IMR-90 (cell line): ENCODE measurements at regions not wholly inside any gene's neighbourhood (a gene's known extent, or its start where the extent isn't known, plus 50 kb on each side); places are given as distances from the start of the nearest gene placed in this dataset.

Source experiments
- ATAC-seq: fragments of 200-7000 bp; cut with Tn5 transposase; 2 replicates; pipeline ENCODE4 v1.9.1; 2020; ENCODE audit warnings: low read depth, mild to moderate bottlenecking, moderate library complexity
- BruUV-seq: library from RNA; stranded (reverse); fragments of 400-500 nt; replicated peaks from 2 replicates; lab custom pipeline; 2021; lab: Mats Ljungman, UMichigan
- CTCF ChIA-PET: fragments of 300-600 bp; formaldehyde crosslinking; extraction: SDS; loops from one replicate; lab custom pipeline; 2021; ENCODE audit warnings: antibody characterized with exemption; lab: Yijun Ruan, JAX
- POLR2A ChIA-PET: fragments of 300-600 bp; sonication (Branson Sonifier 250); formaldehyde crosslinking; loops from one replicate; lab custom pipeline; 2022; ENCODE audit warnings: antibody characterized with exemption; ENCODE audit not compliant: unreplicated experiment; lab: Charles Lee
- DNase-seq: peaks from one replicate; pipeline ENCODE4 v3.0.0; 2013
- H2AFZ ChIP-seq: replicated peaks from 2 replicates; pipeline ENCODE3; 2013; ENCODE audit warnings: low read length, mild to moderate bottlenecking; ENCODE audit not compliant: poor library complexity
- H2AK5ac ChIP-seq: 2 replicates; pipeline ENCODE4 v1.6.1; 2013; ENCODE audit warnings: low read depth, low read length, inconsistent platforms
- H2AK9ac ChIP-seq: replicated peaks from 2 replicates; pipeline ENCODE3; 2013; ENCODE audit warnings: mild to moderate bottlenecking, low read depth, low read length, moderate library complexity; ENCODE audit not compliant: poor library complexity
- H2BK120ac ChIP-seq: 2 replicates; pipeline ENCODE4 v1.6.1; 2013; ENCODE audit warnings: low read depth, low read length, inconsistent platforms
- H2BK15ac ChIP-seq: 3 replicates; pipeline ENCODE4 v1.6.1; 2013; ENCODE audit warnings: low read depth, low read length, inconsistent platforms
- H2BK20ac ChIP-seq: 2 replicates; pipeline ENCODE4 v1.6.1; 2013; ENCODE audit warnings: low read depth, mild to moderate bottlenecking, inconsistent platforms, low read length, moderate library complexity
- H2BK5ac ChIP-seq: 2 replicates; pipeline ENCODE4 v1.6.1; 2013; ENCODE audit warnings: mild to moderate bottlenecking, low read depth, low read length, inconsistent platforms; ENCODE audit not compliant: poor library complexity, severe bottlenecking
- H3K14ac ChIP-seq: replicated peaks from 2 replicates; pipeline ENCODE4 v1.6.1; 2013; ENCODE audit warnings: low read depth, low read length, inconsistent platforms
- H3K18ac ChIP-seq: 2 replicates; pipeline ENCODE4 v1.6.1; 2013; ENCODE audit warnings: low read depth, low read length, control low read depth
- H3K23ac ChIP-seq: 2 replicates; pipeline ENCODE4 v1.6.1; 2013; ENCODE audit warnings: low read depth, low read length, inconsistent platforms
- H3K27ac ChIP-seq: 2 replicates; pipeline ENCODE4 v1.5.1; 2013; ENCODE audit warnings: mild to moderate bottlenecking, control low read depth, low read length; ENCODE audit not compliant: insufficient read depth
- H3K27me3 ChIP-seq: 2 replicates; pipeline ENCODE4 v1.6.1; 2013; ENCODE audit warnings: low read length; ENCODE audit not compliant: control insufficient read depth, insufficient read depth
- H3K36me3 ChIP-seq: 2 replicates; pipeline ENCODE4 v1.6.1; 2013; ENCODE audit warnings: low read length, mixed read lengths; ENCODE audit not compliant: control insufficient read depth, insufficient read depth
- H3K4ac ChIP-seq: 2 replicates; pipeline ENCODE4 v1.6.1; 2013; ENCODE audit warnings: low read depth, low read length, inconsistent platforms
- H3K4me1 ChIP-seq: 2 replicates; pipeline ENCODE4 v1.6.1; 2013; ENCODE audit warnings: low read length, mixed read lengths; ENCODE audit not compliant: control insufficient read depth, insufficient read depth
- H3K4me2 ChIP-seq: 2 replicates; pipeline ENCODE4 v1.6.1; 2013; ENCODE audit warnings: low read depth, mild to moderate bottlenecking, control low read depth, low read length, moderate library complexity
- H3K4me3 ChIP-seq: 2 replicates; pipeline ENCODE4 v1.5.1; 2013; ENCODE audit warnings: low read depth, mild to moderate bottlenecking, control low read depth, low read length, moderate library complexity; ENCODE audit not compliant: insufficient read depth
- H3K56ac ChIP-seq: 2 replicates; pipeline ENCODE4 v1.6.1; 2013; ENCODE audit warnings: low read length, inconsistent platforms; ENCODE audit not compliant: insufficient read depth; ENCODE audit errors: extremely low read depth
- H3K79me1 ChIP-seq, 2 experiments: 2 replicates each; pipeline ENCODE4 v1.6.1; 2013; ENCODE audit warnings: low read length in 2 of 2, inconsistent platforms in 1 of 2, low read depth in 1 of 2
- H3K9ac ChIP-seq: 2 replicates; pipeline ENCODE4 v1.6.1; 2013; ENCODE audit warnings: low read depth, low read length, control low read depth
- H3K9me1 ChIP-seq: 2 replicates; pipeline ENCODE4 v1.6.1; 2013; ENCODE audit warnings: low read length, inconsistent platforms; ENCODE audit not compliant: insufficient read depth
- H3K9me3 ChIP-seq: 2 replicates; pipeline ENCODE4 v1.6.1; 2013; ENCODE audit warnings: low read length; ENCODE audit not compliant: control insufficient read depth, insufficient read depth
- H4K20me1 ChIP-seq: 2 replicates; pipeline ENCODE4 v1.6.1; 2013; ENCODE audit warnings: low read length, inconsistent platforms; ENCODE audit not compliant: insufficient read depth
- H4K5ac ChIP-seq: 2 replicates; pipeline ENCODE4 v1.6.1; 2013; ENCODE audit warnings: mild to moderate bottlenecking, low read depth, low read length, control low read depth
- H4K8ac ChIP-seq, 2 experiments: 2 replicates each; pipeline ENCODE4 v1.6.1; 2013; ENCODE audit warnings: low read depth in 2 of 2, low read length in 2 of 2, control low read depth in 1 of 2, inconsistent platforms in 1 of 2
- H4K91ac ChIP-seq: 2 replicates; pipeline ENCODE4 v1.6.1; 2013; ENCODE audit warnings: low read depth, low read length, inconsistent platforms; ENCODE audit not compliant: insufficient read depth
- BHLHE40 ChIP-seq: fragments of 150-350 bp; IDR thresholded peaks from 2 replicates; pipeline ENCODE4 v1.6.1; 2016; ENCODE audit warnings: mild to moderate bottlenecking, low read depth, low read length
- CEBPB ChIP-seq: IDR thresholded peaks from 2 replicates; pipeline ENCODE4 v1.6.1; 2012; ENCODE audit warnings: low read depth, low read length, improper control_type of control experiment
- FOS ChIP-seq: fragments of 150-350 bp; IDR thresholded peaks from 2 replicates; pipeline ENCODE4 v1.6.1; 2016; ENCODE audit warnings: low read depth, low read length
- MAFK ChIP-seq: IDR thresholded peaks from 2 replicates; pipeline ENCODE4 v1.6.1; 2012; ENCODE audit warnings: low read depth, low read length, improper control_type of control experiment
- MAZ ChIP-seq: IDR thresholded peaks from 2 replicates; pipeline ENCODE4 v1.6.1; 2012; ENCODE audit warnings: low read depth, mild to moderate bottlenecking, low read length, improper control_type of control experiment, moderate library complexity, borderline replicate concordance
- RAD21 ChIP-seq: IDR thresholded peaks from 2 replicates; pipeline ENCODE4 v1.6.1; 2012; ENCODE audit warnings: low read length, improper control_type of control experiment
- RCOR1 ChIP-seq: IDR thresholded peaks from 2 replicates; pipeline ENCODE4 v1.6.1; 2012; ENCODE audit warnings: mild to moderate bottlenecking, low read length, improper control_type of control experiment; ENCODE audit not compliant: insufficient replicate concordance
- RFX5 ChIP-seq: IDR thresholded peaks from 2 replicates; pipeline ENCODE4 v1.8.0; 2012; ENCODE audit warnings: low read depth, mild to moderate bottlenecking, low read length, moderate library complexity
- SMC3 ChIP-seq: fragments of 150-350 bp; IDR thresholded peaks from 2 replicates; pipeline ENCODE4 v1.6.1; 2016; ENCODE audit warnings: low read depth, mild to moderate bottlenecking, antibody characterized with exemption, low read length, moderate library complexity
- WGBS, 2 experiments: methylation state at CpG; one replicate each; pipeline versions ENCODE4 v1.1.5 to v1.1.7; 2013; ENCODE audit warnings: missing lambda C conversion rate in 2 of 2; ENCODE audit not compliant: insufficient read length in 1 of 2; ENCODE audit errors: extremely low coverage in 2 of 2; 5-methylcytosine and 5-hydroxymethylcytosine counted together
- dilution Hi-C: fragments of 300-500 bp; cut with HindIII; formaldehyde crosslinking; loops from one replicate; pipeline ENCODE4 v1.14.3; 2018; ENCODE audit warnings: low sequenced_read_pairs; ENCODE audit not compliant: unreplicated experiment
- in situ Hi-C: fragments of 300-500 bp; cut with MboI; formaldehyde crosslinking; loops from 3 replicates; pipeline ENCODE4 v1.14.3; 2019; ENCODE audit warnings: low sequenced_read_pairs, inconsistent platforms, mixed read lengths
- intact Hi-C: fragments of 100-400 bp; cut with micrococcal nuclease; formaldehyde crosslinking; loops from 2 replicates; pipeline ENCODE4 v1.10.0; 2022
- TF ChIP-seq, protein P1 (sequence below): conservative IDR thresholded peaks from 2 replicates; pipeline ENCODE4 v1.5.1; 2012; ENCODE audit warnings: mild to moderate bottlenecking, low read depth, low read length, improper control_type of control experiment
- TF ChIP-seq, protein P2 (sequence below): fragments of 150-350 bp; IDR thresholded peaks from 2 replicates; pipeline ENCODE4 v1.6.1; 2017; ENCODE audit warnings: mild to moderate bottlenecking, antibody characterized with exemption, low read length, low read depth

- BruUV-seq = no TSS peak
- H3K56ac ChIP-seq = no peak overlapping the region
- peak overlapping the region; percentile 27 for H2AFZ ChIP-seq
- 0 out of 4 replicates have a peak, but pooled peaks cover 0 to 3% of the 10 kb centered on the region in 2 experiments for H3K79me1 ChIP-seq
- H3K18ac ChIP-seq = no peak overlapping the region; the same call in 1 of the 2 replicates
- peak overlapping the region; percentile 54; the same call in 1 of the 2 replicates for H4K91ac ChIP-seq
- H2BK5ac ChIP-seq = no peak overlapping the region
- H3K23ac ChIP-seq = no peak overlapping the region
- H3K4ac ChIP-seq = peak overlapping the region; percentile 73
- no peak overlapping the region for H4K5ac ChIP-seq
- H3K4me3 ChIP-seq = no peak overlapping the region
- peak; percentile 61 for DNase-seq
- H3K4me2 ChIP-seq = no peak overlapping the region
- peak overlapping the region; percentile 78 for H2BK120ac ChIP-seq
- no peak overlapping the region for H2AK9ac ChIP-seq
- no peaks in the 10 kb centered on the region for H3K27me3 ChIP-seq
- POLR2A ChIA-PET = no interaction called here
- peaks cover 17% of the 10 kb centered on the region for H3K9me1 ChIP-seq
- peak; percentile 36 for ATAC-seq
- no peaks in the 10 kb centered on the region for H4K20me1 ChIP-seq
- H3K9me3 ChIP-seq = no peaks in the 10 kb centered on the region
- intact Hi-C loops (loop anchor here (1.0 to 10.0 kb wide), 2 partner anchors 21 to 759 kb away; no protein-coding TSS in a partner anchor), in situ Hi-C loops (no loop called here), dilution Hi-C loops (no loop called here)
- peak overlapping the region; percentile 32; the same call in 1 of the 2 replicates for H3K14ac ChIP-seq
- WGBS, 2 experiments = 47% methylated on average over 9 of the region's 12 CpGs; no CpG with 5 or more reads in 1 of the 2 experiments
- TF ChIP-seq RFX5 = no peak
- TF ChIP-seq, protein P1, sequence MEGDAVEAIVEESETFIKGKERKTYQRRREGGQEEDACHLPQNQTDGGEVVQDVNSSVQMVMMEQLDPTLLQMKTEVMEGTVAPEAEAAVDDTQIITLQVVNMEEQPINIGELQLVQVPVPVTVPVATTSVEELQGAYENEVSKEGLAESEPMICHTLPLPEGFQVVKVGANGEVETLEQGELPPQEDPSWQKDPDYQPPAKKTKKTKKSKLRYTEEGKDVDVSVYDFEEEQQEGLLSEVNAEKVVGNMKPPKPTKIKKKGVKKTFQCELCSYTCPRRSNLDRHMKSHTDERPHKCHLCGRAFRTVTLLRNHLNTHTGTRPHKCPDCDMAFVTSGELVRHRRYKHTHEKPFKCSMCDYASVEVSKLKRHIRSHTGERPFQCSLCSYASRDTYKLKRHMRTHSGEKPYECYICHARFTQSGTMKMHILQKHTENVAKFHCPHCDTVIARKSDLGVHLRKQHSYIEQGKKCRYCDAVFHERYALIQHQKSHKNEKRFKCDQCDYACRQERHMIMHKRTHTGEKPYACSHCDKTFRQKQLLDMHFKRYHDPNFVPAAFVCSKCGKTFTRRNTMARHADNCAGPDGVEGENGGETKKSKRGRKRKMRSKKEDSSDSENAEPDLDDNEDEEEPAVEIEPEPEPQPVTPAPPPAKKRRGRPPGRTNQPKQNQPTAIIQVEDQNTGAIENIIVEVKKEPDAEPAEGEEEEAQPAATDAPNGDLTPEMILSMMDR = no peak
- TF ChIP-seq, protein P2, sequence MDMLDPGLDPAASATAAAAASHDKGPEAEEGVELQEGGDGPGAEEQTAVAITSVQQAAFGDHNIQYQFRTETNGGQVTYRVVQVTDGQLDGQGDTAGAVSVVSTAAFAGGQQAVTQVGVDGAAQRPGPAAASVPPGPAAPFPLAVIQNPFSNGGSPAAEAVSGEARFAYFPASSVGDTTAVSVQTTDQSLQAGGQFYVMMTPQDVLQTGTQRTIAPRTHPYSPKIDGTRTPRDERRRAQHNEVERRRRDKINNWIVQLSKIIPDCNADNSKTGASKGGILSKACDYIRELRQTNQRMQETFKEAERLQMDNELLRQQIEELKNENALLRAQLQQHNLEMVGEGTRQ = no peak
- no peak for TF ChIP-seq MAFK
- peak; percentile 89 for TF ChIP-seq BHLHE40
- TF ChIP-seq RAD21 = no peak
- no peak for TF ChIP-seq CEBPB
- TF ChIP-seq SMC3 = 0 out of 2 replicates have a peak, but pooled peaks have one; percentile 2
- no peak for TF ChIP-seq RCOR1
- no peak for TF ChIP-seq FOS
- peak; percentile 29; the same call in 1 of the 2 replicates for TF ChIP-seq MAZ
- H2BK15ac ChIP-seq = no peak overlapping the region
- peak overlapping the region; percentile 2; the same call in 1 of the 2 replicates for H3K9ac ChIP-seq
- 0 out of 2 replicates have a peak overlapping the region, but pooled peaks have one; percentile 1 for H3K27ac ChIP-seq
- H3K4me1 ChIP-seq = peaks cover 17% of the 10 kb centered on the region
- CTCF ChIA-PET = no interaction called here
- H2BK20ac ChIP-seq = peak overlapping the region; percentile 57; the same call in 1 of the 2 replicates
- H3K36me3 ChIP-seq = no peaks in the 10 kb centered on the region
- H4K8ac ChIP-seq = peak overlapping the region in 1 of 2 experiments; percentile 48; a peak in 2 of 4 replicates
- H2AK5ac ChIP-seq = peak overlapping the region; percentile 54; the same call in 1 of the 2 replicates
Observed at GRCh38 chr10:78215645-78216044, 182.0 kb downstream of the RPS24 start.
